Upper lobe of left lung (tissue), 6 donors: ENCODE measurements at regions not wholly inside any gene's neighbourhood (a gene's known extent, or its start where the extent isn't known, plus 50 kb on each side); places are given as distances from the start of the nearest gene placed in this dataset.
A peak's percentile ranks its signal among the peaks of the same experiment; 100 is the strongest.

Experiments
- ATAC-seq, 2 donors: fragments of 200-7000 bp; cut with Tn5 transposase; one replicate each; pipeline ENCODE4 v1.9.1; 2022; ENCODE audit warnings: mild to moderate bottlenecking in 2 of 2, moderate library complexity in 2 of 2; ENCODE audit not compliant: low FRiP score in 2 of 2
- DNase-seq, 2 donors: peaks; one replicate each; pipeline ENCODE4 v3.0.0-alpha.2; 2019 to 2020
- H3K27ac ChIP-seq, 4 donors: fragments of 200-600 bp; sonication (generic); one replicate each; pipeline ENCODE4 v1.5.1; 2016 to 2019
- H3K27me3 ChIP-seq, 4 donors: fragments of 200-600 bp; sonication (generic); one replicate each; pipeline ENCODE4 v1.5.1; 2017 to 2019
- H3K36me3 ChIP-seq, 4 donors: fragments of 200-600 bp; sonication (generic); one replicate each; pipeline ENCODE4 v1.5.1; 2016 to 2019
- H3K4me1 ChIP-seq, 4 donors: fragments of 200-600 bp; sonication (generic); one replicate each; pipeline ENCODE4 v1.5.1; 2018 to 2019
- H3K4me3 ChIP-seq, 4 donors: fragments of 200-600 bp; sonication (generic); one replicate each; pipeline ENCODE4 v1.5.1; 2017 to 2019; ENCODE audit warnings: mild to moderate bottlenecking in 2 of 4, moderate library complexity in 1 of 4
- H3K9me3 ChIP-seq, 4 donors: fragments of 200-600 bp; sonication (generic); one replicate each; pipeline ENCODE4 v1.5.1; 2018 to 2019
- EP300 ChIP-seq, 4 donors: sonication (generic); formaldehyde crosslinking; IDR thresholded peaks; one replicate each; pipeline ENCODE4 v1.5.1; 2017; ENCODE audit warnings: antibody characterized with exemption in 4 of 4, control low read depth in 2 of 4
- POLR2A ChIP-seq, 4 donors: fragments of 450-650 bp; IDR thresholded peaks; one replicate each; pipeline ENCODE4 v1.5.1; 2016 to 2017; ENCODE audit warnings: antibody characterized with exemption in 4 of 4, mild to moderate bottlenecking in 2 of 4
- POLR2AphosphoS5 ChIP-seq, 2 donors: sonication (generic); formaldehyde crosslinking; IDR thresholded peaks; one replicate each; pipeline ENCODE4 v1.5.1; 2017; ENCODE audit warnings: antibody characterized with exemption in 2 of 2
- WGBS, 2 donors: methylation state at CpG; one replicate each; pipeline ENCODE4 v1.1.5; 2017 to 2018; 5-methylcytosine and 5-hydroxymethylcytosine counted together
- TF ChIP-seq, protein P1 (sequence below), 6 experiments: fragments of 450-650 bp in 4 of 6; fragments of 200-600 bp in 2 of 6; sonication (generic) in 2 of 6; IDR thresholded peaks; one replicate each; pipeline ENCODE4 v1.5.1; 2016 to 2019; ENCODE audit warnings: antibody characterized with exemption in 6 of 6
- donor health status: DM: no; HTN: no; CAD: no; lungs with moderate emphysema.
- donor health status: DM: no; HTN: yes; CAD: no; lungs with severe emphysema.

GRCh38 chr7:24402655-24403054 is 118.7 kb downstream of the NPY start:
- no peaks in the 10 kb centered on the region for H3K4me1 ChIP-seq
- H3K4me3 ChIP-seq, result no peak overlapping the region
- H3K27ac ChIP-seq, result no peak overlapping the region
- ATAC-seq (no peak), DNase-seq (no peak)
- H3K9me3 ChIP-seq, result no peaks in the 10 kb centered on the region
- no peak for TF ChIP-seq EP300 (IDR thresholded peaks at IDR 0.05)
- no peak for TF ChIP-seq POLR2AphosphoS5 (IDR thresholded peaks at IDR 0.05)
- 73 to 84% methylated on average over 4 of the region's 4 CpGs for WGBS, 2 donors
- H3K36me3 ChIP-seq, result no peaks in the 10 kb centered on the region
- no peaks in the 10 kb centered on the region for H3K27me3 ChIP-seq

DNA sequence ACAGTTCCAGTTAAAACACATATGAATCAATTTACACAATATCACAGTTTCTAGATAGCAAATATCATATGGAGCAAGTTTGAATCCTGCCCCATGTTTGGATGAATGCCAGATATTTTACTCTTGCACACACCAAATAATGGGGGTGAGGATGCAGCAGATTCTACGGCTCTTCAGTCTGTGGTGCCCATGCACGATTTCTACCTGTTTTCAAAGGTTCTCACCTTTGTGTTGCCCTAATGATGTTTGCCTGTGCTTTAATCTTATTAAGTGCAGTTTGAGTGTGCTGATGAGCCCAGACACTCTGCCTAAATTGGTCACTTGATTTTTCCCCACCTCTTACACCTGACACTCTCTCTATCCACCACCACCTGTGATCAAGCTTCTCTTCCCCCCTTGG is 119.6 kb downstream of the NPY start:
- no peak for TF ChIP-seq POLR2A (IDR thresholded peaks at IDR 0.05)
- no peak for TF ChIP-seq EP300 (IDR thresholded peaks at IDR 0.05)
- TF ChIP-seq, protein P1, sequence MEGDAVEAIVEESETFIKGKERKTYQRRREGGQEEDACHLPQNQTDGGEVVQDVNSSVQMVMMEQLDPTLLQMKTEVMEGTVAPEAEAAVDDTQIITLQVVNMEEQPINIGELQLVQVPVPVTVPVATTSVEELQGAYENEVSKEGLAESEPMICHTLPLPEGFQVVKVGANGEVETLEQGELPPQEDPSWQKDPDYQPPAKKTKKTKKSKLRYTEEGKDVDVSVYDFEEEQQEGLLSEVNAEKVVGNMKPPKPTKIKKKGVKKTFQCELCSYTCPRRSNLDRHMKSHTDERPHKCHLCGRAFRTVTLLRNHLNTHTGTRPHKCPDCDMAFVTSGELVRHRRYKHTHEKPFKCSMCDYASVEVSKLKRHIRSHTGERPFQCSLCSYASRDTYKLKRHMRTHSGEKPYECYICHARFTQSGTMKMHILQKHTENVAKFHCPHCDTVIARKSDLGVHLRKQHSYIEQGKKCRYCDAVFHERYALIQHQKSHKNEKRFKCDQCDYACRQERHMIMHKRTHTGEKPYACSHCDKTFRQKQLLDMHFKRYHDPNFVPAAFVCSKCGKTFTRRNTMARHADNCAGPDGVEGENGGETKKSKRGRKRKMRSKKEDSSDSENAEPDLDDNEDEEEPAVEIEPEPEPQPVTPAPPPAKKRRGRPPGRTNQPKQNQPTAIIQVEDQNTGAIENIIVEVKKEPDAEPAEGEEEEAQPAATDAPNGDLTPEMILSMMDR (IDR thresholded peaks at IDR 0.05), result no peak
- no peak for TF ChIP-seq POLR2AphosphoS5 (IDR thresholded peaks at IDR 0.05)
- ATAC-seq (no peak), DNase-seq (no peak)
- Histone ChIP-seq H3K27me3 (no peaks in the 10 kb centered on the region), H3K4me1 (no peaks in the 10 kb centered on the region), H3K27ac (no peak overlapping the region), H3K4me3 (no peak overlapping the region), H3K36me3 (no peaks in the 10 kb centered on the region), H3K9me3 (no peaks in the 10 kb centered on the region)
- WGBS, 2 donors, result 83 to 87% methylated on average over 2 of the region's 2 CpGs

DNA sequence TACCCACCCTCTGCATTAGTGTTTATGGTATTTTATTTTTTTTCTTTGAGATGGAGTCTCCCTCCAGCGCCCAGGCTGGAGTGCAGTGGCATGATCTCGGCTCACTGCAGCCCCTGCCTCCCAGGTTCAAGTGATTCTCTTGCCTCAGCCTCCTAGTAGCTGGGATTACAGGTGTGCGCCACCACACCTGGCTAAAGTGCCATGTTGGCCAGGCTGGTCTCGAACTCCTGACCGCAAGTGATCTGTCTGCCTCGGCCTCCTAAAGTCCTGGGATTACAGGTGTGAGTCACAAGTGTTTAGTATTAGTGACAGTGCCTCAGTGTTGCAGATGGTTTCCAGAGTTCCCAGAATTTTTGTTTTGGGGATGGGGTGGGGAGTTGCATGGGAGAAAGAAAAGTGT is 120.3 kb downstream of the NPY start:
- 85 to 95% methylated on average over 6 of the region's 6 CpGs for WGBS, 2 donors
- peak in 1 of 2 donors; percentile 10 for DNase-seq
- H3K9me3 ChIP-seq, result no peaks in the 10 kb centered on the region

DNA sequence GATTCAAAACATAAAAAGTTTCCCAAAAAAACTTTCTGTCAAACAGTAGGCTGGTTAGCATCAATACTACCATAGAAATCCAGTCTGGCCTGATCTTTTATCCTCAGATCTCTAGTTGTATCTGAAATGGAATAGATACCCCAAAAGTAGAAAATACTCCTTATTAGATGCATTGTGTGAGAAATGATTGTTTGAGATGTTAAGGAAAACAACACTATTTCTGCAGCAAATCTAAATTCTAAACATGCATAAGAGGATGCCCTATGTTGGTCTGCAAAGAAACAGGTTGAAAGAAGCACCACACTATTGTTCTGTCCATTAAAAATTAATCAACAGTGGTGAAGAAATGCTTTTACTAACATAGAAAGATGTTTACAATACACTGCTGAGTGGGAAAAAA is 121.0 kb downstream of the NPY start:
- TF ChIP-seq POLR2A (IDR thresholded peaks at IDR 0.05) (no peak), EP300 (IDR thresholded peaks at IDR 0.05) (no peak), POLR2AphosphoS5 (IDR thresholded peaks at IDR 0.05) (no peak)
- TF ChIP-seq, protein P1 (IDR thresholded peaks at IDR 0.05), result no peak
- no peak for ATAC-seq

More for the DNA sequence above, 120.3 kb downstream of the NPY start:
- Histone ChIP-seq H3K27ac (no peak overlapping the region), H3K4me1 (no peaks in the 10 kb centered on the region), H3K36me3 (no peaks in the 10 kb centered on the region), H3K4me3 (no peak overlapping the region), H3K27me3 (no peaks in the 10 kb centered on the region)
- TF ChIP-seq POLR2AphosphoS5 (IDR thresholded peaks at IDR 0.05) (no peak), EP300 (IDR thresholded peaks at IDR 0.05) (no peak), POLR2A (IDR thresholded peaks at IDR 0.05) (no peak)
- TF ChIP-seq, protein P1 (IDR thresholded peaks at IDR 0.05), result no peak
- no peak for ATAC-seq

DNA sequence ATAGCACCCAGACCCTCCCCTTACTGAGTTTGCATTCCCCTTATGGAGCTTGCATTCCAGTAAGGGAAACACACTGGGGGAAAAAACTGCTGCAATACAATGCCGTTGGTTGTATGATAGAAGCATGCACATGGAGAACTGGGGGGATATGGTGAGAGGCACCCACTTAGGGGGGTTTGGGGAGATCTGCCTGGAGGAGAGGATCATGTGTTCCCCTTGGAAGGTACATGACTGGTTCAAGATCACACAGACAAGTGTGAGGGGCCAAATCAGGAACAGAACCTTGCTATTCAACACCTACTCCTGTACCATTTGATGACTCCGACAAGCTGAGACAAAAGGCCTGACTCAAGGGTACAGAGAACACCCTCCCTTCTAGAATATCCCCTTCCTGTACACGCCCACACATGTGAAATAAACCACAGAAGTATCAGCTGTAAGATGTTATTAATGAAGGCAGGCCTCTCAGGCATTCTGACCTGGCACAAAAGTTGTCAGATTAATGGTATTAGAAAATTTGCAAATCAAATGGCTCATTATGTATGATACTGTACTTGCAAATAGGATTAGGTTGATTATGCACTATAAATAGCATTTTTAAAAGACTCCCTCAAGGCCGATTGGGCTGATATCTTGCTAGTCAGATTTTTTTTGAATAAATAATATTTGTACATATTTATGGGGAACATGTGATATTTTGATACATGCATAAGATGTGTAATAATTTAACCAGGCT is 122.2 kb downstream of the NPY start:
- TF ChIP-seq POLR2AphosphoS5 (IDR thresholded peaks at IDR 0.05) (no peak), EP300 (IDR thresholded peaks at IDR 0.05) (no peak), POLR2A (IDR thresholded peaks at IDR 0.05) (no peak)
- TF ChIP-seq, protein P1 (IDR thresholded peaks at IDR 0.05), result no peak
- no peaks in the 10 kb centered on the region for H3K9me3 ChIP-seq
- no peaks in the 10 kb centered on the region for H3K4me1 ChIP-seq
- H3K4me3 ChIP-seq, result no peak overlapping the region
- H3K36me3 ChIP-seq, result no peaks in the 10 kb centered on the region
- DNase-seq (no peak), ATAC-seq (no peak)
- no peaks in the 10 kb centered on the region for H3K27me3 ChIP-seq
- no peak overlapping the region for H3K27ac ChIP-seq
- 63 to 64% methylated on average over 4 of the region's 4 CpGs for WGBS, 2 donors

More for the DNA sequence above, 121.0 kb downstream of the NPY start:
- H3K36me3 ChIP-seq, result no peaks in the 10 kb centered on the region
- DNase-seq, result no peak
- no peak overlapping the region for H3K4me3 ChIP-seq
- no peak overlapping the region for H3K27ac ChIP-seq
- H3K27me3 ChIP-seq, result no peaks in the 10 kb centered on the region
- no peaks in the 10 kb centered on the region for H3K4me1 ChIP-seq
- no peaks in the 10 kb centered on the region for H3K9me3 ChIP-seq
